H9 (cell line): ENCODE measurements at regions not wholly inside any gene's neighbourhood (a gene's known extent, or its start where the extent isn't known, plus 50 kb on each side); places are given as distances from the start of the nearest gene placed in this dataset.
"Not testable (repeated sequence)": the region's sequence is repeated elsewhere in the genome, so short reads cannot be mapped to it uniquely, and the experiment has no call there.

ENCODE experiments used
- DNase-seq: peaks from one replicate; pipeline ENCODE4 v3.0.0-alpha.2; 2017
- H2AFZ ChIP-seq: one replicate; pipeline ENCODE4 v1.6.1; 2013; ENCODE audit warnings: mild to moderate bottlenecking, low read length, control low read depth, moderate library complexity
- H2AK5ac ChIP-seq: 2 replicates; pipeline ENCODE4 v1.6.1; 2013; ENCODE audit warnings: low read length, control low read depth, mixed read lengths; ENCODE audit not compliant: insufficient read length
- H2BK120ac ChIP-seq: one replicate; pipeline ENCODE4 v1.6.1; 2013; ENCODE audit warnings: low read depth, mild to moderate bottlenecking, low read length, control low read depth, inconsistent platforms; ENCODE audit not compliant: poor library complexity, severe bottlenecking
- H2BK12ac ChIP-seq: 2 replicates; pipeline ENCODE4 v1.6.1; 2013; ENCODE audit warnings: low read length, control low read depth, mixed read lengths, low read depth; ENCODE audit not compliant: insufficient read length
- H2BK15ac ChIP-seq: 2 replicates; pipeline ENCODE4 v1.6.1; 2013; ENCODE audit warnings: low read depth, low read length, control low read depth
- H2BK20ac ChIP-seq: one replicate; pipeline ENCODE4 v1.6.1; 2013; ENCODE audit warnings: low read depth, mild to moderate bottlenecking, low read length, control low read depth, inconsistent platforms; ENCODE audit not compliant: poor library complexity, severe bottlenecking
- H2BK5ac ChIP-seq: 2 replicates; pipeline ENCODE4 v1.6.1; 2013; ENCODE audit warnings: low read length, control low read depth, mixed read lengths; ENCODE audit not compliant: insufficient read length
- H3K14ac ChIP-seq: 2 replicates; pipeline ENCODE4 v1.6.1; 2013; ENCODE audit warnings: low read length, control low read depth; ENCODE audit not compliant: insufficient read depth
- H3K18ac ChIP-seq: 2 replicates; pipeline ENCODE4 v1.6.1; 2013; ENCODE audit warnings: low read depth, mild to moderate bottlenecking, mixed read lengths, low read length, control low read depth; ENCODE audit not compliant: insufficient read length
- H3K23ac ChIP-seq: 2 replicates; pipeline ENCODE4 v1.6.1; 2013; ENCODE audit warnings: low read length, control low read depth, mixed read lengths, low read depth; ENCODE audit not compliant: insufficient read length
- H3K23me2 ChIP-seq: 2 replicates; pipeline ENCODE4 v1.6.1; 2013; ENCODE audit warnings: low read depth, mild to moderate bottlenecking, mixed read lengths, low read length, control low read depth; ENCODE audit not compliant: insufficient read length, poor library complexity, severe bottlenecking
- H3K27ac ChIP-seq: 2 replicates; pipeline ENCODE4 v1.5.1; 2013; ENCODE audit warnings: low read length, control low read depth, mixed read lengths, low read depth; ENCODE audit not compliant: insufficient read length
- H3K27me3 ChIP-seq: 2 replicates; pipeline ENCODE4 v1.6.1; 2013; ENCODE audit warnings: low read length, control low read depth, inconsistent platforms; ENCODE audit not compliant: insufficient read depth
- H3K4ac ChIP-seq: 2 replicates; pipeline ENCODE4 v1.6.1; 2013; ENCODE audit warnings: low read depth, mild to moderate bottlenecking, control low read depth, inconsistent platforms, low read length, moderate library complexity
- H3K4me1 ChIP-seq: 2 replicates; pipeline ENCODE4 v1.6.1; 2013; ENCODE audit warnings: low read length, control low read depth, inconsistent platforms; ENCODE audit not compliant: insufficient read depth
- H3K4me2 ChIP-seq: 2 replicates; pipeline ENCODE4 v1.6.1; 2013; ENCODE audit warnings: low read length, control low read depth, mixed read lengths; ENCODE audit not compliant: insufficient read length, insufficient read depth
- H3K56ac ChIP-seq: 2 replicates; pipeline ENCODE4 v1.6.1; 2013; ENCODE audit warnings: low read depth, mild to moderate bottlenecking, mixed read lengths, low read length, control low read depth; ENCODE audit not compliant: insufficient read length
- H3K79me1 ChIP-seq: 2 replicates; pipeline ENCODE4 v1.6.1; 2013; ENCODE audit warnings: low read depth, mild to moderate bottlenecking, moderate library complexity, low read length, control low read depth, inconsistent platforms; ENCODE audit not compliant: insufficient read depth, poor library complexity, severe bottlenecking
- H3K79me2 ChIP-seq: 2 replicates; pipeline ENCODE4 v1.6.1; 2013; ENCODE audit warnings: low read length, control low read depth, inconsistent platforms; ENCODE audit not compliant: insufficient read depth
- H3K9ac ChIP-seq: 2 replicates; pipeline ENCODE4 v1.6.1; 2013; ENCODE audit warnings: low read length, control low read depth, mixed read lengths; ENCODE audit not compliant: insufficient read length; ENCODE audit errors: extremely low read depth
- H3K9me3 ChIP-seq: one replicate; pipeline ENCODE4 v1.6.1; 2013; ENCODE audit warnings: low read depth, low read length, inconsistent platforms; ENCODE audit not compliant: control insufficient read depth
- H3T11ph ChIP-seq: one replicate; pipeline ENCODE4 v1.6.1; 2013; ENCODE audit warnings: mild to moderate bottlenecking, low read length, control low read depth, inconsistent platforms
- H4K20me1 ChIP-seq: one replicate; pipeline ENCODE4 v1.6.1; 2013; ENCODE audit not compliant: control insufficient read depth, insufficient read length, insufficient read depth
- H4K5ac ChIP-seq: 2 replicates; pipeline ENCODE4 v1.6.1; 2013; ENCODE audit warnings: low read depth, mild to moderate bottlenecking, mixed read lengths, low read length, control low read depth; ENCODE audit not compliant: insufficient read length
- H4K8ac ChIP-seq: replicated peaks from 2 replicates; pipeline ENCODE4 v1.6.1; 2013; ENCODE audit warnings: low read length, control low read depth, mixed read lengths, low read depth; ENCODE audit not compliant: insufficient read length
- H4K91ac ChIP-seq: 2 replicates; pipeline ENCODE4 v1.6.1; 2013; ENCODE audit warnings: low read depth, mild to moderate bottlenecking, moderate library complexity, mixed read lengths, low read length, control low read depth; ENCODE audit not compliant: insufficient read length
- H3K27ac Mint-ChIP-seq, 3 experiments: 2 replicates in 2 of 3; 3 replicates in 1 of 3; pipeline ENCODE4 v1.8.0; 2020 to 2021; ENCODE audit warnings: mixed read lengths in 3 of 3, mild to moderate bottlenecking in 1 of 3, moderate library complexity in 1 of 3
- H3K27me3 Mint-ChIP-seq: 2 replicates; pipeline ENCODE4 v1.8.0; 2021; ENCODE audit warnings: low read depth, mild to moderate bottlenecking, moderate library complexity, mixed read lengths
- H3K36me3 Mint-ChIP-seq, 3 experiments: 2 replicates in 2 of 3; 3 replicates in 1 of 3; pipeline ENCODE4 v1.8.0; 2020 to 2021; ENCODE audit warnings: low read depth in 3 of 3, mixed read lengths in 3 of 3; ENCODE audit not compliant: insufficient read depth in 1 of 3
- H3K4me1 Mint-ChIP-seq, 2 experiments: 2 replicates each; pipeline ENCODE4 v1.8.0; 2020; ENCODE audit warnings: mixed read lengths in 2 of 2
- H3K4me3 Mint-ChIP-seq, 2 experiments: 2 replicates in 1 of 2; 3 replicates in 1 of 2; pipeline ENCODE4 v1.8.0; 2020 to 2021; ENCODE audit warnings: mild to moderate bottlenecking in 2 of 2, mixed read lengths in 2 of 2, moderate library complexity in 1 of 2
- H3K9me3 Mint-ChIP-seq, 2 experiments: 2 replicates in 1 of 2; 3 replicates in 1 of 2; pipeline ENCODE4 v1.8.0; 2020; ENCODE audit warnings: mild to moderate bottlenecking in 2 of 2, mixed read lengths in 2 of 2, moderate library complexity in 1 of 2
- WGBS: extraction: QIAGEN DNeasy Blood & Tissue Kit; methylation state at CpG from one replicate; pipeline ENCODE4 v1.1.7; 2013; ENCODE audit warnings: missing lambda C conversion rate, low lambda C conversion rate, mixed read lengths; ENCODE audit not compliant: insufficient read length; ENCODE audit errors: extremely low coverage; 5-methylcytosine and 5-hydroxymethylcytosine counted together
- TF ChIP-seq, protein P1 (sequence below): fragments of 200-600 bp; sonication (generic); conservative IDR thresholded peaks from 3 replicates; pipeline ENCODE4 v1.8.0; 2021; ENCODE audit warnings: antibody characterized with exemption, mild to moderate bottlenecking

DNA sequence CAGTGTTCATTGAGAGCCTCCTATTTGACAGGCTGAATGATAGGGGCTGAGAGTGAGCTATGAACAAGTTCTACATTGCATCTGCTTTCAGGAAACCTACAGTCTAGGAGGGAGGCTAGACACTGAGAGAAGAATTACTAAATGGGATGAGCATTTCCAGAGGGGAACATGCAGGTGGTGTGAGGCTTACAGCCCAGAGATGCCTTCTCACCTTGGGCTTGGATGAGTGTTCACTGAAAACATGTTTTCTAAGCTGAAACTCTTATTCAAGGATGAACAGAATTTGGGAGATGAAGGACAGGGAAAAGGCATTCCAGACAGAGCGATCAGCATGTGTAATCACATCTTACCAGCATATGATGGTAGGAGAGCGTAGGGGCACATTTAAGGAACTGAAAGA lies 177.5 kb upstream of the E2F8 start:
- H3K79me2 ChIP-seq = no peaks in the 10 kb centered on the region
- H3K4me1 Mint-ChIP-seq = peaks cover 0 to 4% of the 10 kb centered on the region in 2 experiments; a peak in 2 of 4 replicates
- DNase-seq = no peak
- no peak overlapping the region for H4K8ac ChIP-seq
- H2BK5ac ChIP-seq = no peak overlapping the region
- H3K27ac Mint-ChIP-seq = no peak overlapping the region
- WGBS = no CpG with 5 or more reads among the region's 2 CpGs
- H3K27ac ChIP-seq = no peak overlapping the region
- no peak overlapping the region for H2BK15ac ChIP-seq
- H2AFZ ChIP-seq = no peak overlapping the region
- H3K4me1 ChIP-seq = no peaks in the 10 kb centered on the region
- H3K14ac ChIP-seq = no peak overlapping the region
- H2AK5ac ChIP-seq = no peak overlapping the region
- H3K18ac ChIP-seq = no peak overlapping the region
- H3K36me3 Mint-ChIP-seq = peaks cover 0 to 3% (median 0%) of the 10 kb centered on the region in 3 experiments; a peak in 1 of 7 replicates
- no peaks in the 10 kb centered on the region for H3K9me3 ChIP-seq
- H2BK120ac ChIP-seq = no peak overlapping the region
- H4K5ac ChIP-seq = no peak overlapping the region
- no peak overlapping the region for H3K56ac ChIP-seq
- no peak overlapping the region for H2BK12ac ChIP-seq
- no peak overlapping the region for H3K4me2 ChIP-seq
- H3K23ac ChIP-seq = no peak overlapping the region
- H4K20me1 ChIP-seq = no peaks in the 10 kb centered on the region
- peaks cover 20% of the 10 kb centered on the region for H3K27me3 Mint-ChIP-seq
- H4K91ac ChIP-seq = no peak overlapping the region
- H3K4me3 Mint-ChIP-seq = no peak overlapping the region
- H2BK20ac ChIP-seq = no peak overlapping the region
- no peaks in the 10 kb centered on the region for H3K79me1 ChIP-seq
- H3T11ph ChIP-seq = no peak overlapping the region
- H3K23me2 ChIP-seq = no peaks in the 10 kb centered on the region
- no peak overlapping the region for H3K9ac ChIP-seq
- no peak overlapping the region for H3K4ac ChIP-seq
- H3K27me3 ChIP-seq = no peaks in the 10 kb centered on the region
- TF ChIP-seq, protein P1, sequence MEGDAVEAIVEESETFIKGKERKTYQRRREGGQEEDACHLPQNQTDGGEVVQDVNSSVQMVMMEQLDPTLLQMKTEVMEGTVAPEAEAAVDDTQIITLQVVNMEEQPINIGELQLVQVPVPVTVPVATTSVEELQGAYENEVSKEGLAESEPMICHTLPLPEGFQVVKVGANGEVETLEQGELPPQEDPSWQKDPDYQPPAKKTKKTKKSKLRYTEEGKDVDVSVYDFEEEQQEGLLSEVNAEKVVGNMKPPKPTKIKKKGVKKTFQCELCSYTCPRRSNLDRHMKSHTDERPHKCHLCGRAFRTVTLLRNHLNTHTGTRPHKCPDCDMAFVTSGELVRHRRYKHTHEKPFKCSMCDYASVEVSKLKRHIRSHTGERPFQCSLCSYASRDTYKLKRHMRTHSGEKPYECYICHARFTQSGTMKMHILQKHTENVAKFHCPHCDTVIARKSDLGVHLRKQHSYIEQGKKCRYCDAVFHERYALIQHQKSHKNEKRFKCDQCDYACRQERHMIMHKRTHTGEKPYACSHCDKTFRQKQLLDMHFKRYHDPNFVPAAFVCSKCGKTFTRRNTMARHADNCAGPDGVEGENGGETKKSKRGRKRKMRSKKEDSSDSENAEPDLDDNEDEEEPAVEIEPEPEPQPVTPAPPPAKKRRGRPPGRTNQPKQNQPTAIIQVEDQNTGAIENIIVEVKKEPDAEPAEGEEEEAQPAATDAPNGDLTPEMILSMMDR = no peak
- H3K9me3 Mint-ChIP-seq = peaks cover 3 to 5% of the 10 kb centered on the region in 2 experiments; a peak in 4 of 5 replicates

DNA sequence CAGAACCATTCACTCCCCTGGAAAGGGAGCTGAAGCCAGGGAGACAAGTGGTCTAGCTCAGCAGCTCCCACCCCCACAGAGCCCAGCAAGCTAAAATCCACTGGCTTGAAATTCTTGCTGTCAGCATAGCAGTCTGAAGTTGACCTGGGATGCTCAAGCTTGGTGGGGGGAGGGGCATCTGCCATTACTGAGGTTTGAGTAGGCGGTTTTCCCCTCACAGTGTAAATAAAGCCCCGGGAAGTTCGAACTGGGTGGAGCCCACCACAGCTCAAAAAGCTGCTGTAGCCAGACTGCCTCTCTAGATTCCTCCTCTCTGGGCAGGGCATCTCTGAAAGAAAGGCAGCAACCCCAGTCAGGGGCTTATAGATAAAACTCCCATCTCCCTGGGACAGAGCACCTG lies 171.3 kb upstream of the E2F8 start:
- not testable (repeated sequence) for H2BK20ac ChIP-seq, H3K9ac ChIP-seq, H3K4me3 Mint-ChIP-seq, H4K20me1 ChIP-seq, H4K5ac ChIP-seq, H4K8ac ChIP-seq, H2BK120ac ChIP-seq, H3K56ac ChIP-seq, H3K4me2 ChIP-seq, H3T11ph ChIP-seq, H3K27ac ChIP-seq, H2BK12ac ChIP-seq, H2BK15ac ChIP-seq, H2BK5ac ChIP-seq, H3K79me2 ChIP-seq, H3K79me1 ChIP-seq, H3K4ac ChIP-seq, H3K9me3 ChIP-seq, H4K91ac ChIP-seq, H3K27ac Mint-ChIP-seq, H3K4me1 ChIP-seq, H3K14ac ChIP-seq, H3K27me3 ChIP-seq, H3K9me3 Mint-ChIP-seq, H3K23me2 ChIP-seq, H3K18ac ChIP-seq, H3K36me3 Mint-ChIP-seq, H2AFZ ChIP-seq, H2AK5ac ChIP-seq, H3K23ac ChIP-seq, DNase-seq
- Mint-ChIP-seq H3K4me1 (peaks cover 16 to 27% of the 10 kb centered on the region in 2 experiments), H3K27me3 (peaks cover 17% of the 10 kb centered on the region)
- no CpG with 5 or more reads among the region's 3 CpGs for WGBS
